RWPE2 (cell line): ENCODE measurements at regions not wholly inside any gene's neighbourhood (a gene's known extent, or its start where the extent isn't known, plus 50 kb on each side); places are given as distances from the start of the nearest gene placed in this dataset.
"Not testable (repeated sequence)": the region's sequence is repeated elsewhere in the genome, so short reads cannot be mapped to it uniquely, and the experiment has no call there.

Experiments used
- ATAC-seq: fragments of 200-7000 bp; cut with Tn5 transposase; 3 replicates; pipeline ENCODE4 v1.9.1; 2021; ENCODE audit warnings: low read depth
- DNase-seq: peaks from one replicate; pipeline ENCODE4 v3.0.0-alpha.2; 2020; ENCODE audit warnings: low spot score
- H3K27ac ChIP-seq: fragments of 450-650 bp; 2 replicates; pipeline ENCODE4 v1.5.1; 2017; ENCODE audit warnings: mild to moderate bottlenecking; ENCODE audit not compliant: poor library complexity, severe bottlenecking
- H3K27me3 ChIP-seq: fragments of 250-450 bp; sonication (Bioruptor Pico); 2 replicates; pipeline ENCODE4 v1.5.1; 2021; ENCODE audit warnings: mild to moderate bottlenecking, moderate library complexity; ENCODE audit not compliant: insufficient read depth, poor library complexity, severe bottlenecking
- H3K36me3 ChIP-seq: fragments of 250-450 bp; sonication (Bioruptor Pico); 2 replicates; pipeline ENCODE4 v1.5.1; 2020; ENCODE audit warnings: low read depth, mild to moderate bottlenecking, moderate library complexity
- H3K4me1 ChIP-seq: fragments of 250-450 bp; sonication (Bioruptor Pico); 2 replicates; pipeline ENCODE4 v1.5.1; 2021; ENCODE audit warnings: mild to moderate bottlenecking, moderate library complexity; ENCODE audit not compliant: insufficient read depth, poor library complexity, severe bottlenecking
- H3K4me3 ChIP-seq: fragments of 250-450 bp; sonication (Bioruptor Pico); 2 replicates; pipeline ENCODE4 v1.5.1; 2021; ENCODE audit warnings: mild to moderate bottlenecking, moderate library complexity; ENCODE audit not compliant: severe bottlenecking
- H3K9me3 ChIP-seq: fragments of 250-450 bp; sonication (Bioruptor Pico); 2 replicates; pipeline ENCODE4 v1.5.1; 2021; ENCODE audit warnings: mild to moderate bottlenecking, moderate library complexity; ENCODE audit not compliant: severe bottlenecking
- CTCF ChIP-seq: fragments of 450-650 bp; IDR thresholded peaks from one replicate; pipeline ENCODE4 v1.5.1; 2017; ENCODE audit warnings: mild to moderate bottlenecking, moderate library complexity; ENCODE audit not compliant: poor library complexity, severe bottlenecking

- Histone ChIP-seq H3K4me3 (no peak overlapping the region), H3K36me3 (peaks cover 47% of the 10 kb centered on the region), H3K9me3 (no peaks in the 10 kb centered on the region), H3K4me1 (no peaks in the 10 kb centered on the region), H3K27me3 (no peaks in the 10 kb centered on the region), H3K27ac (no peak overlapping the region)
- ATAC-seq, result no peak
- no peak for DNase-seq
- TF ChIP-seq CTCF, result no peak
Measured at GRCh38 chr7:66564045-66564444, 64.6 kb upstream of the KCTD7 start.

- H3K4me3 ChIP-seq, ATAC-seq, H3K4me1 ChIP-seq, DNase-seq, H3K27ac ChIP-seq, H3K9me3 ChIP-seq, H3K27me3 ChIP-seq: not testable (repeated sequence)
- H3K36me3 ChIP-seq, result peaks cover 67% of the 10 kb centered on the region
Measured at GRCh38 chr7:66570179-66570578, 58.5 kb upstream of the KCTD7 start.

GRCh38 chr7:66571568-66571967 is 57.1 kb upstream of the KCTD7 start:
- peaks cover 58% of the 10 kb centered on the region for H3K36me3 ChIP-seq
- TF ChIP-seq CTCF, result no peak
- no peaks in the 10 kb centered on the region for H3K4me1 ChIP-seq
- no peak overlapping the region for H3K4me3 ChIP-seq
- ATAC-seq, result no peak
- DNase-seq, result no peak
- H3K9me3 ChIP-seq, result no peaks in the 10 kb centered on the region
- H3K27ac ChIP-seq, result no peak overlapping the region
- no peaks in the 10 kb centered on the region for H3K27me3 ChIP-seq

- peaks cover 56% of the 10 kb centered on the region for H3K36me3 ChIP-seq
- ATAC-seq, result not testable (repeated sequence)
Measured at GRCh38 chr7:66573782-66574495, 54.7 kb upstream of the KCTD7 start.

GRCh38 chr7:66574768-66575167 is 53.9 kb upstream of the KCTD7 start:
- DNase-seq, ATAC-seq: not testable (repeated sequence)
- H3K36me3 ChIP-seq, result peaks cover 56% of the 10 kb centered on the region

More at GRCh38 chr7:66573782-66574495, 54.7 kb upstream of the KCTD7 start:
- not testable (repeated sequence) for DNase-seq, H3K4me3 ChIP-seq, H3K27ac ChIP-seq, H3K9me3 ChIP-seq, H3K4me1 ChIP-seq, H3K27me3 ChIP-seq

GRCh38 chr7:66575398-66575797 is 53.3 kb upstream of the KCTD7 start:
- TF ChIP-seq CTCF, result no peak
- peaks cover 50% of the 10 kb centered on the region for H3K36me3 ChIP-seq
- no peak overlapping the region for H3K4me3 ChIP-seq
- H3K27ac ChIP-seq, result no peak overlapping the region
- ATAC-seq (no peak), DNase-seq (no peak)
- H3K4me1 ChIP-seq, result no peaks in the 10 kb centered on the region
- no peaks in the 10 kb centered on the region for H3K27me3 ChIP-seq
- H3K9me3 ChIP-seq, result no peaks in the 10 kb centered on the region

More at GRCh38 chr7:66574768-66575167, 53.9 kb upstream of the KCTD7 start:
- H3K4me1 ChIP-seq, H3K27me3 ChIP-seq, H3K4me3 ChIP-seq, H3K9me3 ChIP-seq, H3K27ac ChIP-seq: not testable (repeated sequence)
